ENCODE measurements at regions not wholly inside any gene's neighbourhood (a gene's known extent, or its start where the extent isn't known, plus 50 kb on each side); places are given as distances from the start of the nearest gene placed in this dataset.

- no peaks in the 10 kb centered on the region for H3K27me3 ChIP-seq (ENCODE audit: control insufficient read depth in 2 of 2, insufficient read depth in 2 of 2, low read length in 2 of 2)
- intact Hi-C loops (cut with micrococcal nuclease), result no loop called here
- H3K9me3 ChIP-seq (replicated peaks in 1 of 2; ENCODE audit: control insufficient read depth in 1 of 2, insufficient read depth in 1 of 2, low read length in 2 of 2), result no peaks in the 10 kb centered on the region
- no peak overlapping the region for H3K27ac Mint-ChIP-seq
- no peaks in the 10 kb centered on the region for H4K20me1 ChIP-seq (ENCODE audit: insufficient read depth, low read length)
- no peak for DNase-seq
- H3K27ac ChIP-seq (ENCODE audit: low read depth in 1 of 2, low read length in 2 of 2), result no peak overlapping the region
- no peaks in the 10 kb centered on the region for H3K79me2 ChIP-seq (ENCODE audit: insufficient read depth, low read length)
- peaks cover 0 to 2% (median 0%) of the 10 kb centered on the region in 7 donors for H3K9me3 Mint-ChIP-seq
- no peaks in the 10 kb centered on the region for H3K36me3 Mint-ChIP-seq
- H3K4me3 Mint-ChIP-seq, result no peak overlapping the region
- no peaks in the 10 kb centered on the region for H3K36me3 ChIP-seq (replicated peaks in 1 of 2; ENCODE audit: control insufficient read depth in 1 of 2, insufficient read depth in 2 of 2, low read length in 2 of 2)
- no peaks in the 10 kb centered on the region for H3K4me1 ChIP-seq (ENCODE audit: control insufficient read depth in 1 of 2, insufficient read depth in 2 of 2, low read length in 2 of 2)
- WGBS (ENCODE audit: insufficient coverage), result 88% methylated on average over 2 of the region's 5 CpGs
- no peak overlapping the region for H2AFZ ChIP-seq (ENCODE audit: insufficient read depth, low read depth, low read length, poor library complexity, severe bottlenecking)
- no peaks in the 10 kb centered on the region for H3K4me1 Mint-ChIP-seq
- H3K4me3 ChIP-seq (replicated peaks in 1 of 3; ENCODE audit: low read depth in 2 of 3, low read length in 3 of 3), result no peak overlapping the region
- no peak overlapping the region for H3K4me2 ChIP-seq (replicated peaks; ENCODE audit: extremely low read depth, low read length, poor library complexity, severe bottlenecking)
- H3K9ac ChIP-seq (ENCODE audit: insufficient read depth, low read length, poor library complexity, severe bottlenecking), result no peak overlapping the region
- TF ChIP-seq, protein P1, sequence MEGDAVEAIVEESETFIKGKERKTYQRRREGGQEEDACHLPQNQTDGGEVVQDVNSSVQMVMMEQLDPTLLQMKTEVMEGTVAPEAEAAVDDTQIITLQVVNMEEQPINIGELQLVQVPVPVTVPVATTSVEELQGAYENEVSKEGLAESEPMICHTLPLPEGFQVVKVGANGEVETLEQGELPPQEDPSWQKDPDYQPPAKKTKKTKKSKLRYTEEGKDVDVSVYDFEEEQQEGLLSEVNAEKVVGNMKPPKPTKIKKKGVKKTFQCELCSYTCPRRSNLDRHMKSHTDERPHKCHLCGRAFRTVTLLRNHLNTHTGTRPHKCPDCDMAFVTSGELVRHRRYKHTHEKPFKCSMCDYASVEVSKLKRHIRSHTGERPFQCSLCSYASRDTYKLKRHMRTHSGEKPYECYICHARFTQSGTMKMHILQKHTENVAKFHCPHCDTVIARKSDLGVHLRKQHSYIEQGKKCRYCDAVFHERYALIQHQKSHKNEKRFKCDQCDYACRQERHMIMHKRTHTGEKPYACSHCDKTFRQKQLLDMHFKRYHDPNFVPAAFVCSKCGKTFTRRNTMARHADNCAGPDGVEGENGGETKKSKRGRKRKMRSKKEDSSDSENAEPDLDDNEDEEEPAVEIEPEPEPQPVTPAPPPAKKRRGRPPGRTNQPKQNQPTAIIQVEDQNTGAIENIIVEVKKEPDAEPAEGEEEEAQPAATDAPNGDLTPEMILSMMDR (IDR thresholded peaks at IDR 0.05), result no peak
- peaks cover 0 to 7% (median 0%) of the 10 kb centered on the region in 3 donors for H3K27me3 Mint-ChIP-seq (ENCODE audit: low read depth in 3 of 3)
These were observed 145.8 kb upstream of the BET1 start for GRCh38 chr7:94149789-94150545.

DNA sequence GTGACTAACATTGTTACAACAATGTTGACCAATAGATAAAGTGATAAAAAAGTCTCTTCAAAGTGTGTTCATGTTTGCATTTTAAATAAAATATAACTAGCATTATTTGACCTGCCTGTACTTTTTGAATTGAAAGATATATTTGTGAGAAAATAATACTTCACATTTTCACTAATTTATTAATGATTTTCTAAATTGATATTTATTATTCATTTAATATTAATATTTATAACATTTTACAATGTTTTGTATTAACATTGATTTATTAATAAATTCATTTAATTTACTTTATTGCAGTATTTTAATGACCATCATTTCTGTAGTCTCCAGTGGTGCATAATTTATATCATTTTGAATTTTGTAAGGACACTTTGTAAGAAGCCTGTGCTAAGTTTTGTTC lies 150.0 kb upstream of the BET1 start:
- Histone ChIP-seq H3K9me3 (replicated peaks in 1 of 2; ENCODE audit: control insufficient read depth in 1 of 2, insufficient read depth in 1 of 2, low read length in 2 of 2) (no peaks in the 10 kb centered on the region), H3K36me3 (replicated peaks in 1 of 2; ENCODE audit: control insufficient read depth in 1 of 2, insufficient read depth in 2 of 2, low read length in 2 of 2) (no peaks in the 10 kb centered on the region), H3K27ac (ENCODE audit: low read depth in 1 of 2, low read length in 2 of 2) (no peak overlapping the region), H3K4me1 (ENCODE audit: control insufficient read depth in 1 of 2, insufficient read depth in 2 of 2, low read length in 2 of 2) (no peaks in the 10 kb centered on the region), H3K79me2 (ENCODE audit: insufficient read depth, low read length) (no peaks in the 10 kb centered on the region), H3K9ac (ENCODE audit: insufficient read depth, low read length, poor library complexity, severe bottlenecking) (no peak overlapping the region), H3K4me3 (replicated peaks in 1 of 3; ENCODE audit: low read depth in 2 of 3, low read length in 3 of 3) (no peak overlapping the region), H2AFZ (ENCODE audit: insufficient read depth, low read depth, low read length, poor library complexity, severe bottlenecking) (no peak overlapping the region), H4K20me1 (ENCODE audit: insufficient read depth, low read length) (no peaks in the 10 kb centered on the region), H3K27me3 (ENCODE audit: control insufficient read depth in 2 of 2, insufficient read depth in 2 of 2, low read length in 2 of 2) (no peaks in the 10 kb centered on the region), H3K4me2 (replicated peaks; ENCODE audit: extremely low read depth, low read length, poor library complexity, severe bottlenecking) (no peak overlapping the region)
- peaks cover 0 to 4% (median 0%) of the 10 kb centered on the region in 7 donors for H3K9me3 Mint-ChIP-seq
- no peak overlapping the region for H3K4me3 Mint-ChIP-seq
- peaks cover 0 to 2% (median 0%) of the 10 kb centered on the region in 3 donors for H3K27me3 Mint-ChIP-seq (ENCODE audit: low read depth in 3 of 3)
- no peak for DNase-seq
- H3K4me1 Mint-ChIP-seq, result no peaks in the 10 kb centered on the region
- intact Hi-C loops (cut with micrococcal nuclease), result no loop called here
- H3K27ac Mint-ChIP-seq, result no peak overlapping the region
- H3K36me3 Mint-ChIP-seq, result no peaks in the 10 kb centered on the region
- TF ChIP-seq, protein P1 (IDR thresholded peaks at IDR 0.05), result no peak

All from CD14-positive monocyte (primary cell).